ENCODE measurements at regions not wholly inside any gene's neighbourhood (a gene's known extent, or its start where the extent isn't known, plus 50 kb on each side); places are given as distances from the start of the nearest gene placed in this dataset.

DNA sequence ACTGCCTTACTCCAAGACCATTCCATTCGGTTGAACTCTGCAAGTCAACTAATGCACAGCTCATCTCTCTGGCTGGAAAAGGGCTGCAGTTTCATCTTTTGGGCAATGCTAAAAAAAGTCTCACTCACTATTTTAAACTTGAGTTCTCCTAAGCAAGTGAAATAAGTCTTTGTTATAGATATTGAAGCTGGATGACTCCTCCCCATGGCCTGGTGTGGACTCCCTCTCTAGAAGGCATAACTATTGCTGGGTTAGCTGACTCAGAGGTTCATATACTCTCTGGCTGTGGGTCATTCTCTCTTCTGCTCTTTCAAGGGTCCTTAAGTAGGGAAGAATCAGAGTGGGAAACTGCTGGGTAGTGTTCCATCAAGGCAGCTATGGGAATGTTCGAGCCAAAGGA is 88.0 kb downstream of the XCL2 start:
- no peak for DNase-seq
- 92% methylated on average over 2 of the region's 2 CpGs for WGBS (ENCODE audit: insufficient coverage, low coverage, low lambda C conversion rate, missing lambda C conversion rate)
- H3K27ac ChIP-seq: no peak overlapping the region

DNA sequence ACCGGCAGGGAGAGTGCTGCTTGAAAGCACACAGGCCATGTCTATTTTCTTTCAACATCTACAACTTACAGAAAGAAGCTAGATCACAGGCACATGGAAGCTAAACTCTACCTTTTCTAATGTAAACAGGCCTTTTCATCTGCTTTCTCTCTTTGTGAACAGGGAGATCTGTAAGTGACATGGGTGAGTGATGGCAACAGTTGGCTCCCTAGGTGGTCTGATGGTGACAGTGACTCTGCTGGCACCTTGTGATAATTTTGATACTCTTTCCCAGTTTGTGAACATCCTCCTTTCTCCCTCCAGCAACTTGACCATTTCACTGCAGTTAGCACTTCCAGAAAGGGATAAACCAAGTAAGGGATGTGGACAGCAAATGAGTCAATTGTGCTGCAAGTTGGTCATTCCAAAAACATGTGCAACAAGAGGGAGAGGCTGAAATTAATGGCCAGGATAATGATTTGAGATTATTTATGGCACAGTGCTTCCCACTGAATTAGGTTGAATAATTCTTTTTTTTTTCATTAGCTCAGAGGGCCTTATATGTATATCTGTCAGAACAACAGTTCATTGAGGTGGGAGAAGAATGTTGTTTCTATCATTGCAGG is 89.5 kb downstream of the XCL2 start:
- intact Hi-C loops (cut with DNase I): no loop called here
- no peak for TF ChIP-seq POLR2A (IDR thresholded peaks at IDR 0.05)
- TF ChIP-seq, protein P1, sequence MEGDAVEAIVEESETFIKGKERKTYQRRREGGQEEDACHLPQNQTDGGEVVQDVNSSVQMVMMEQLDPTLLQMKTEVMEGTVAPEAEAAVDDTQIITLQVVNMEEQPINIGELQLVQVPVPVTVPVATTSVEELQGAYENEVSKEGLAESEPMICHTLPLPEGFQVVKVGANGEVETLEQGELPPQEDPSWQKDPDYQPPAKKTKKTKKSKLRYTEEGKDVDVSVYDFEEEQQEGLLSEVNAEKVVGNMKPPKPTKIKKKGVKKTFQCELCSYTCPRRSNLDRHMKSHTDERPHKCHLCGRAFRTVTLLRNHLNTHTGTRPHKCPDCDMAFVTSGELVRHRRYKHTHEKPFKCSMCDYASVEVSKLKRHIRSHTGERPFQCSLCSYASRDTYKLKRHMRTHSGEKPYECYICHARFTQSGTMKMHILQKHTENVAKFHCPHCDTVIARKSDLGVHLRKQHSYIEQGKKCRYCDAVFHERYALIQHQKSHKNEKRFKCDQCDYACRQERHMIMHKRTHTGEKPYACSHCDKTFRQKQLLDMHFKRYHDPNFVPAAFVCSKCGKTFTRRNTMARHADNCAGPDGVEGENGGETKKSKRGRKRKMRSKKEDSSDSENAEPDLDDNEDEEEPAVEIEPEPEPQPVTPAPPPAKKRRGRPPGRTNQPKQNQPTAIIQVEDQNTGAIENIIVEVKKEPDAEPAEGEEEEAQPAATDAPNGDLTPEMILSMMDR (IDR thresholded peaks at IDR 0.05): no peak
- no peak overlapping the region for H3K27ac ChIP-seq
- H3K9me3 ChIP-seq: no peaks in the 10 kb centered on the region
- no peaks in the 10 kb centered on the region for H3K27me3 ChIP-seq
- H3K36me3 ChIP-seq: no peaks in the 10 kb centered on the region
- H3K4me1 ChIP-seq: peaks cover 0 to 8% (median 0%) of the 10 kb centered on the region in 4 donors
- 100% methylated on average over 1 of the region's 1 CpG for WGBS (ENCODE audit: insufficient coverage, low coverage, low lambda C conversion rate, missing lambda C conversion rate)
- ATAC-seq (no peak), DNase-seq (no peak)
- H3K4me3 ChIP-seq: no peak overlapping the region

More for the DNA sequence above, 88.0 kb downstream of the XCL2 start:
- H3K9me3 ChIP-seq: no peaks in the 10 kb centered on the region
- no peak overlapping the region for H3K4me3 ChIP-seq
- H3K27me3 ChIP-seq: no peaks in the 10 kb centered on the region
- intact Hi-C loops (cut with DNase I): no loop called here
- no peak for TF ChIP-seq POLR2A (IDR thresholded peaks at IDR 0.05)
- TF ChIP-seq, protein P1 (IDR thresholded peaks at IDR 0.05): no peak
- H3K4me1 ChIP-seq: peaks cover 0 to 8% (median 0%) of the 10 kb centered on the region in 4 donors
- ATAC-seq: no peak
- no peaks in the 10 kb centered on the region for H3K36me3 ChIP-seq

DNA sequence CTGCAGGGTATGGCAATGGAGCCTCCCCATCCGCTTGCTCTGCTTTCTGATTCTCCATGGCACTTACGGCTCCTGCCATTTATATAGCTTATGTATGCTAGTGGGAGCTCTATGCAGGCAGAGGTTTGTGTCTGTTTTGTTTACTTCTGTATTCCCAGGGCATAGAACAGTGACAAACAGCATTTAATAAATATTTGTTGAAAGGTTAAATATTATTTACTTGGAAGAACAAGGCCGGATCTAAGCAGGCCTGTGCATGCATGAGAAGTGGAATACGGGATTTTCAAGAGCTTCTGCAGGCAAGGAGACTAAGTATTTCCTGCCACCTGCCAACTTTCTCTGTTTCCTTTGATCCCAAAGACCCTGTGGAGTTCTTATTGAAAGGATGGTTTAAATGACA is 90.7 kb downstream of the XCL2 start:
- no peak overlapping the region for H3K27ac ChIP-seq
- TF ChIP-seq POLR2A (IDR thresholded peaks at IDR 0.05): no peak
- TF ChIP-seq, protein P1 (IDR thresholded peaks at IDR 0.05): no peak
- peak in 3 of 4 donors; percentile 33 to 73 (median 58) for ATAC-seq
- no peak overlapping the region for H3K4me3 ChIP-seq
- no peaks in the 10 kb centered on the region for H3K9me3 ChIP-seq
- peaks cover 0 to 8% (median 0%) of the 10 kb centered on the region in 4 donors for H3K4me1 ChIP-seq
- no peak for DNase-seq
- no peaks in the 10 kb centered on the region for H3K36me3 ChIP-seq
- intact Hi-C loops (cut with DNase I): no loop called here
- WGBS (ENCODE audit: insufficient coverage, low coverage, low lambda C conversion rate, missing lambda C conversion rate): 62% methylated on average over 4 of the region's 4 CpGs
- H3K27me3 ChIP-seq: no peaks in the 10 kb centered on the region

DNA sequence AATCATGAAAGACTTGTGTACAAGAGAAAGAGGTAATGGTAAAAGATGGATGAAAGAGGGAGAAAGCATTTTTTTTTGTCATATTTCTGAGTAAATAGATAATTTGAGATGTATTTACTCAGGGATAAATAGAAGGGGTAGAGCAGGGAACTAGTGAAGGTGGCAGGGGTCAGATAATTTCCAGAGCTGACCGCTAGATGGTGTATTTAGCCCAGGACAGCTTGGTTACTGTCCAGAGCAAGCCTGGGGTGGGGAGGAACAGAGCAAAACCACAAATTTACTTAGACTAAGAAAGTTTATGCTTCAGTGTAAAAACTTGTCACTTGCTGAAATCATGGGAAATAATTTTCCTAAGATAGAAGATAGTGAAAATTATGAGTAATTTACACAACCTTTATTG is 91.5 kb downstream of the XCL2 start:
- no peaks in the 10 kb centered on the region for H3K9me3 ChIP-seq
- DNase-seq (no peak), ATAC-seq (peak in 1 of 4 donors; percentile 35)
- H3K4me3 ChIP-seq: no peak overlapping the region
- H3K27ac ChIP-seq: no peak overlapping the region
- no peaks in the 10 kb centered on the region for H3K27me3 ChIP-seq
- no peaks in the 10 kb centered on the region for H3K36me3 ChIP-seq
- no CpG with 5 or more reads among the region's 1 CpG for WGBS (ENCODE audit: insufficient coverage, low coverage, low lambda C conversion rate, missing lambda C conversion rate)
- TF ChIP-seq, protein P1 (IDR thresholded peaks at IDR 0.05): peak in 1 of 4 donors; percentile 10
- no peak for TF ChIP-seq POLR2A (IDR thresholded peaks at IDR 0.05)
- peaks cover 0 to 8% (median 0%) of the 10 kb centered on the region in 4 donors for H3K4me1 ChIP-seq
- intact Hi-C loops (cut with DNase I): no loop called here

Data from right lobe of liver (tissue), 6 donors.